ENCODE measurements at regions not wholly inside any gene's neighbourhood (a gene's known extent, or its start where the extent isn't known, plus 50 kb on each side); places are given as distances from the start of the nearest gene placed in this dataset.

DNA sequence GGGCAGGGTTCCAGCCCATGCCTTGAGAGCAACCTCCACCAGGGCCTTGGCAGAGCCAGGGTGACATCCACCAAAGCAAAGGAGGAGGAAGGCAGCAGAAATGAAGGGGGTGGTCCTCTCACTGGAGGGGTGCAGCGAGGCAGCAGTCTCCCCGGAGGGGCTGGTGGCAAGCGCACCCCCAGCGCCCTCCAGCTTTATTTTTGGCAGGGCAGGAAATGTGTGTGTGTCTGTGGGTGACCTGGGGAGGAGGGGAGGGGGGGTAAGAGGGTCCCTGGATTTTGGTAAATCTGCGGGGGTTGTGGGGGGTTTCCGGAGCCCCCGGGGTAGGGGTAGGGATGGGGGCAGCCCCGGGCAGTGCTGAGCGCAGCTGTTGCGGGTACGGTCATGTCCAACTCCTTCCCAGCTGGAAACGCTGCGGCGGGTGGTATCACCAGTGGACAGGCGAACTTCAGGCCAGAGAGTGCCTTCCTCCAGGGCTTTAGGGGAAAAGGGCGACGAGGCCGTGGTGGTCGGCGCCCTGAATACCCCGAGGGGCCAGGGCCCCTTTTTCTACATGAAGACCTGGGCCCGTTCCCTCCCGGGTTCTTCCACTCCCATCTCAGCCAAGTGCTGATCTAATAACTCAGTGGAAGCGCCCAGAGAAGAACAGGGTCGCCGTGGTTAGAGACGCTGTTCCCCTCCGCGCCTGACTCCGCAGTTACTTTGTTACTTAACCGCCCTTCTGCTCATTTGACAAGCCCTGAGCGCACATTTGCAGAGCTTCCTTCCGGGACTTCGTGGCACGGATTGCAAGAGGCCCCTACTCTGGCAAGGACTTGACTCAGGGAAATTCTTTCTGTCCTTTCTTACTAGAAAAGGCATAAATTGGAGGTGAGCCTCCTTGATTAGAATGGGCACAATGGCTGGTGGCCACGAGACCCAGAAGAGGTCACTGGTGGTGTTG, 55.2 kb downstream of the FOS start:
- DNase-seq (ENCODE audit: low read depth in 4 of 4, low spot score in 1 of 4): peak in 1 of 4 experiments; percentile 28

GRCh38 chr14:75334549-75335051, 56.0 kb downstream of the FOS start:
- no peak for DNase-seq (ENCODE audit: low read depth in 4 of 4, low spot score in 1 of 4)

- DNase-seq (ENCODE audit: low read depth in 4 of 4, low spot score in 1 of 4): no peak
These were observed 56.9 kb downstream of the FOS start for GRCh38 chr14:75335571-75335970.

DNA sequence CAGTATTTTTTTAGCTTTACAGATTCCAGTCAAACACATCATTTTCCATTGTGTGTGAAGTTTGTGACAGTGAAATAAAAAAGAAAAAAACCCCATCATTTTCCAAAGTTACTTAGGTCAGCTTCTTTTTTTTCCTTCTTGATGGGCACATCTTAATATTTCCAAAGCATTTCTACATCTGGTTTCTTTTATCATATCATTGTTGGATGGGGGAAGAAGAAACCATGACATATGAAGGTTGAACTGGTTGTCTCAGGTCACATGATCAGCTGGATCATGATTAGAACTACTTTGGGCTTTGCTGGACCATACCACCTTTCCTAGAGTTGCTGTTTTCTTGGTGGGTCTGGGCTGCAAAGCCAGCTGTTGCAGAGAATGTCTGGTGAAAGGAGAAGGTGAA, 59.8 kb downstream of the FOS start:
- no peak for DNase-seq (ENCODE audit: low read depth in 4 of 4, low spot score in 1 of 4)

GRCh38 chr14:75339059-75339458, 60.4 kb downstream of the FOS start:
- DNase-seq (ENCODE audit: low read depth in 4 of 4, low spot score in 1 of 4): no peak

GRCh38 chr14:75340921-75341320, 62.3 kb downstream of the FOS start:
- DNase-seq (ENCODE audit: low read depth in 4 of 4, low spot score in 1 of 4): no peak

GRCh38 chr14:75341620-75342019, 63.0 kb downstream of the FOS start:
- no peak for DNase-seq (ENCODE audit: low read depth in 4 of 4, low spot score in 1 of 4)

DNA sequence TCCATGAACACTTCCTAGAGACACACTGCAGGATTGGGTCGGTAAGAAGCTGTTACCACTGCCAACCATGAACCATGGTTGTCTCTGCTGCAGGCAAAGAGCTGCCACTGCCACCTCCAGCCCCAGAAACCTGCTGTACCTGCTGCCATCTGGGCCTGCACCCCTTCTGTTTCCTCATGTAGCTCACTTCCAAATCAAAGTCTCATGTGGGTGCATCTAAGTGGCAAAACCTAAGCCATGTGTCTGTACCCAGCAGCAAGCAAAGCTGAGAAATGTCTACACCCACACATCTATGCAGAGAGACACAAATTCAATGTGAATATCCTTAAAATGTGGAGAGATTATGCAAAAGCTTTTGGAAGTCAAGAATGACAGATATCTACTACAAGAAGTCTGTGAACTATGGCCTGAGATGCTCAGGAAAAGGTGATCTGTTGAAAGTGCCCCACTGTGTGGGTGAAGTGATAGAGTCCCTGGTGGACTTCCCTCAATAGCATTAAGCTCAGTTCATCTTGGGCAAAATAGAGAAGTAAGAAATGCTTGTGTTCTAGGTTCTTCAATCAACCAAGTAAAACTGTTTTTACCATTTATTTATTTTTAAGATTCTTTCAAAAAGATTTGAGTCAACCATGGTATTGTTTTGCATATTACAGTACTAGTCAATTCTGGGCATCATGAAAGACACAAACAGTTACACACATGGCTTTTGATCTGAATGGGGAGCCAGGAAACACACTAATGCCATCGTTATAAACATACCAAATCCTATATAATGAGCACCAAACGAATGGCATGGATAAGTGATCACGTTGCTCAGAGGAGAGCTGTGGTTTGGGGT, 64.4 kb downstream of the FOS start:
- DNase-seq (ENCODE audit: low read depth in 4 of 4, low spot score in 1 of 4): no peak

GRCh38 chr14:75343911-75344310, 65.3 kb downstream of the FOS start:
- DNase-seq (ENCODE audit: low read depth in 4 of 4, low spot score in 1 of 4): no peak

GRCh38 chr14:75344411-75344810, 65.8 kb downstream of the FOS start:
- no peak for DNase-seq (ENCODE audit: low read depth in 4 of 4, low spot score in 1 of 4)

DNA sequence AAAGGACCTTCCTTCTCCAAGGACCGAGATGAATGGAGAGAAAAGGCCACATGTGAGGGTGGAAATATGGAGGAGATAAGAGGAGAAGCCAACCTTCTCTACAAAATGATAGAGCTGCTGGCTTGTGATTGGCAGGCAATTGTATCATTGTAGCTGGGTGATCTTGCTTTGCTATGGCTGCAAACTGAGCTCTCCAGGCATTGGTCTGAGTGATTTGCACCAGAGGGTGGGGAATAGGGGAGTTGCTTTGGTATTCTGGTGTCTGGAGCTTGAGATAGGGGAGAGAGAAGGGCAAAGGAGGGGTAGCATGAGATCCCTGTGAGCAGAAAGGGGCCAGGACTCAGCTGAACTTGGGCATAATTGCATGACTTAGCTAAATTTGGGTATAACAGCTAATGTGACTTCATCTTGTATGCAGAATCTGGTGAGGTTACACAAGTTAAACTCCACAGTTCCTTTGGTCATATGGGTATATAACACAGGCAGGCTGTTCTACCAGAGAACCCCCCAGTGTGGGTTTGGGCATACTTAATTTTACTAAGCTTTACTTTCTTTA, 72.0 kb downstream of the FOS start:
- no peak for DNase-seq (ENCODE audit: low read depth in 4 of 4, low spot score in 1 of 4)

DNA sequence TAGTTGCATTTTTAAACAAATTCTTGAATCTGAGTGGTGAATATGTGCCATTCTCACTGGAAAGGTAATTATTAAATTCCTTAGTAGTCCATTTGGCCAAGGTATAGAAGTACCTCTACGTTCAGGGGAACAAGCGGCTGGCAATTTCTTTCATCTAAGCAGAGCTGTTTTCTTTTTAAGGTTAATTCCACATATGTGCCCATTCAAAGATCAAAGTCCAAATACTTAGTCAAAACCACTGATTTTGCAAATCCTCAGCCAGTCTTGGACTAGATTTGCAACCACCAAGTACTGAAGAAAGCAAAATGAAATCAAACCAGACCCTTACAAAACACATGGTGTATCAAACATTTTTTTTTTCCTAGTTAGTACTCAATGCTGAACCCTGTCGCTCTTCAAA, 68.7 kb upstream of the JDP2 start:
- DNase-seq (ENCODE audit: low read depth in 4 of 4, low spot score in 1 of 4): no peak

DNA sequence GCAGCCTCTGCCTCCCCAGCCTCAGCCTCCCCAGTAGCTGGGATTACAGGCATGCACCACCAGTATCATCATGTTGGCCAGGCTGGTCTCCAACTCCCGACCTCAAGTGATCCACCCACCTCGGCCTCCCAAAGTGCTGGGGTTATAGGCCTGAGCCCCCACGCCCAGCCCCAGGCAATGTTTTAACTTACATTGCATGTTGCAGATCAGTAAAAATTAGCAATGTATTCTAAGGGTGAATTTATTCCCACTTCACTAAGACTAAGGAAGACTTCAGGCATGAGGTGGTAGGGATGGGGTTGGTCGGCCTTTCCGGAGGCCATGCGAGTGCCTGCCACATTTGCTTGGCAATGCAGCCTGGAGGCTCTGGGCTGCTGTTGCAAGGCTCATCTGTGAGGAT, 66.8 kb upstream of the JDP2 start:
- no peak for DNase-seq (ENCODE audit: low read depth in 4 of 4, low spot score in 1 of 4)

DNA sequence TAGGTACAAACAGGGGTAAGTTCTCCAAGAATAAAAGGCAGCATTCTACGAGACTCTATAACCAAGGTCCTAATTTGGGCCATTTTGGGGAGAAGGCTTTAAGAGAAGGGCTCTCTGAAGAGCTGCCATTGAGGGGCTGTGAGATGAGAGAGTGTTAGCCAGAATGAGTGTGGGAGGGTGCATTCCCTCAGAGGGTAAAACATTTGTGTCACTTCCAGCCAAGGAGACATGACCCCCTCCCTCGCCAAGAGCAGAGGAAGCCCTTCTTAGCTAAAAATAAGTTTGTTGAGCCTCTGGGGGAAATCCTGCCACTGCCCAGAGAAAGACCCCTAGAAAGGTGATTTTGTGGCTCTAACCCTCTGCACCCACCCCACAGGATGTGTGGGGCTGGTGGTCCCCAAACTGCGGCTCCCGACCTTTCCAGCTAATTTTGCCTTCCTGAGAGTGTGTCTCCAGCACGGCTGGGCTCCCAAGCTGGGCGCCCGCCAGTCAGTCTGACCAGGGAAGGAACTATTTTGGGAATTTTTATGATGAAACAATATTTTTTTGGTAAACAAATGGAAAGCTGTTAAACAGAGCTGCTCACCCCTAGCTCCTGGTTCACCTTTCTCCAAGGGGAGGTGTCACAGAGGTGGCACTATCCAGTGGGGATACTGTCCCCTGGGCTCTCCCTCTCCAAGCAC, 65.9 kb upstream of the JDP2 start:
- no peak for DNase-seq (ENCODE audit: low read depth in 4 of 4, low spot score in 1 of 4)

GRCh38 chr14:75363130-75363529, 64.7 kb upstream of the JDP2 start:
- no peak for DNase-seq (ENCODE audit: low read depth in 4 of 4, low spot score in 1 of 4)

GRCh38 chr14:75363570-75364227, 64.1 kb upstream of the JDP2 start:
- DNase-seq (ENCODE audit: low read depth in 4 of 4, low spot score in 1 of 4): no peak

GRCh38 chr14:75365116-75365515, 62.7 kb upstream of the JDP2 start:
- DNase-seq (ENCODE audit: low read depth in 4 of 4, low spot score in 1 of 4): no peak

DNA sequence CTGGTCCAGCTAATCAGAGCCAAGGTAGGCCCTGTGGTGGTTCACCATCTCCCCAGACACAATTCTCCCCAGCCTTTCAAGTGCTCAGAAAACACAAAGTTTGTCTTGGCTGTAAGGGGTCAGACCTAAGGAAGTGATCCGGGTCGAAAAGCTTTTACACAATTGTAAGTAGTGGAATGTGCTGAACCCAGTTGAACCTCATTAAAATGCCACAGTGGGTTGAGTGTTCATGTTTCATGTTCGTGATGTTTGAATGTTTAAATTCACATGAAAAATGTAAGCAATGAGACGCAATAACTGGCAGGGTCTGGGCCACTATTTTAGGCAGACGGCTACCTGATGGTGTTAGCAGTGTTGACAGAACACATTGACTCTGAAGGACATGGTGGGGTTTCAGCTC, 60.9 kb upstream of the JDP2 start:
- DNase-seq (ENCODE audit: low read depth in 4 of 4, low spot score in 1 of 4): no peak

GRCh38 chr14:75368333-75368732, 59.5 kb upstream of the JDP2 start:
- DNase-seq (ENCODE audit: low read depth in 4 of 4, low spot score in 1 of 4): no peak

GRCh38 chr14:75369506-75369905, 58.3 kb upstream of the JDP2 start:
- no peak for DNase-seq (ENCODE audit: low read depth in 4 of 4, low spot score in 1 of 4)

Data from stimulated activated CD4-positive, alpha-beta T cell treated with anti-CD3 and anti-CD28 coated beads, Interleukin-1b, Interleukin-23, amount 100 ng/mL, for 24 hours (primary cell).